ENCODE measurements at regions not wholly inside any gene's neighbourhood (a gene's known extent, or its start where the extent isn't known, plus 50 kb on each side); places are given as distances from the start of the nearest gene placed in this dataset.

DNA sequence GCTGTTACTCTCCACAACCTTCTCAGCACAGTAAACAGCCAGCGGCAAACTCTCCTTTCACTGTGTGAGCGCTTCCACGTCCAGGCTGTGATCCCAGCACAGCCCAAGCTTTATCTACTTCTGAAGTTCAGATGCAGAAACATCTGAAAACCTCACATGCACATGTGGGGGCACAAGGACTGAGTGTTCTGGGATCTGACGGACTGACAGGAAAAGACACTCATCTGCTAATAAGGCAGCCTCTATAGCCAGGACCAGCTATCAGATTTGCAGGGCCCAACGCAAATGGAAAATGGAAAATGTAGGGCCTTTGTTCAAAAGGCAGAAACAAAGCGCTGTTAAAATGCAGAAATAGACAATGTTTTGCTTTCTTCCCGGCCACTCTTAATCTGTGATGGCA, 133.8 kb upstream of the ARHGAP28 start:
- DNase-seq (ENCODE audit: extremely low spot score): no peak
- CTCF ChIA-PET: no interaction called here
- TF ChIP-seq, protein P1, sequence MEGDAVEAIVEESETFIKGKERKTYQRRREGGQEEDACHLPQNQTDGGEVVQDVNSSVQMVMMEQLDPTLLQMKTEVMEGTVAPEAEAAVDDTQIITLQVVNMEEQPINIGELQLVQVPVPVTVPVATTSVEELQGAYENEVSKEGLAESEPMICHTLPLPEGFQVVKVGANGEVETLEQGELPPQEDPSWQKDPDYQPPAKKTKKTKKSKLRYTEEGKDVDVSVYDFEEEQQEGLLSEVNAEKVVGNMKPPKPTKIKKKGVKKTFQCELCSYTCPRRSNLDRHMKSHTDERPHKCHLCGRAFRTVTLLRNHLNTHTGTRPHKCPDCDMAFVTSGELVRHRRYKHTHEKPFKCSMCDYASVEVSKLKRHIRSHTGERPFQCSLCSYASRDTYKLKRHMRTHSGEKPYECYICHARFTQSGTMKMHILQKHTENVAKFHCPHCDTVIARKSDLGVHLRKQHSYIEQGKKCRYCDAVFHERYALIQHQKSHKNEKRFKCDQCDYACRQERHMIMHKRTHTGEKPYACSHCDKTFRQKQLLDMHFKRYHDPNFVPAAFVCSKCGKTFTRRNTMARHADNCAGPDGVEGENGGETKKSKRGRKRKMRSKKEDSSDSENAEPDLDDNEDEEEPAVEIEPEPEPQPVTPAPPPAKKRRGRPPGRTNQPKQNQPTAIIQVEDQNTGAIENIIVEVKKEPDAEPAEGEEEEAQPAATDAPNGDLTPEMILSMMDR (IDR thresholded peaks at IDR 0.05; ENCODE audit: control extremely low read depth, extremely low read depth, low read depth, missing control alignments): no peak
- POLR2A ChIA-PET: no interaction called here

DNA sequence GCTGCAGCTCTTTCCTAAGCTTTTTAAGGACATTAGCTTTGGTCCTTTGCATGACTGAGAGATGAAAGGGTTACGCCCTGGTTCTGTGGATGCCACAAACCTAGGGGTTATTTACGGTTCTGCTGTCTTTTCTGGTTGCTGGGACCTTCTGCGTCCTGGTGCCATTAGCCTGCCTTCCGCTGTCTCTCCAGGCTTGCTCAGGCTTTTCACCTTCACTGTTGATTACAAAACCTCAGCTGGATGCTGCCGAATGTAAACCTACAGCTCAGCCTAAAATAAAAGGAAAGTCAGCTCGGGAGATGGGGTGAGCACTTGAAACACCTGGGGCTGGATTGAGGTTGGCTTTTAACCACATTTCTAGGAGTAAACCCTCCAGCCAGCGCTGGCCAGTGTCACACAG, 130.9 kb upstream of the ARHGAP28 start:
- ChIA-PET CTCF (no interaction called here), POLR2A (no interaction called here)
- no peak for DNase-seq (ENCODE audit: extremely low spot score)
- TF ChIP-seq, protein P1 (IDR thresholded peaks at IDR 0.05; ENCODE audit: control extremely low read depth, extremely low read depth, low read depth, missing control alignments): no peak

DNA sequence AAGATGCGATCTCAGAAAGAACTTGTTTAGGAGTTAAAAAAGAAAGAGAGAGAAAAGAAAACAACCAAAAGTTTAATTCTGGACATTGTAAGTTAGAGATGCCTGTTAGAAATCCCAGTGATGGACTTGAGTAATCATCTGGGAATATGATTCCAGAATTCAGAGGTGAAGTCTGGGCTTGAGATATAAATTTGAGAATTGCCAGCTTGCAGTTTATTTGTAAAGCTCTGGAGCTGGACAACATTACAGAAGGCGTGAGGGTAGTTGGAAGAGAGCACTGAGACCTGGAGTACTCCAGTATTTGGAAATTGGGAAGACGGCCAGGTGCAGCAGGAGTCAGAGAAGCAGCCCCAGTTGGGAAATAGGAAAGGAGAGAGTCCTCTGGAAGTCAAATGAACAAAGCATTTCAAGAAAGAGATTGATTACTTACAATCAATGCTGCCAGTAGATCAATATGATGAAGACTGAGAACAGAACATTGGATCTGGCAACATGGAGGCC, 128.8 kb upstream of the ARHGAP28 start:
- DNase-seq (ENCODE audit: extremely low spot score): no peak
- ChIA-PET POLR2A (no interaction called here), CTCF (no interaction called here)
- TF ChIP-seq, protein P1 (IDR thresholded peaks at IDR 0.05; ENCODE audit: control extremely low read depth, extremely low read depth, low read depth, missing control alignments): no peak

DNA sequence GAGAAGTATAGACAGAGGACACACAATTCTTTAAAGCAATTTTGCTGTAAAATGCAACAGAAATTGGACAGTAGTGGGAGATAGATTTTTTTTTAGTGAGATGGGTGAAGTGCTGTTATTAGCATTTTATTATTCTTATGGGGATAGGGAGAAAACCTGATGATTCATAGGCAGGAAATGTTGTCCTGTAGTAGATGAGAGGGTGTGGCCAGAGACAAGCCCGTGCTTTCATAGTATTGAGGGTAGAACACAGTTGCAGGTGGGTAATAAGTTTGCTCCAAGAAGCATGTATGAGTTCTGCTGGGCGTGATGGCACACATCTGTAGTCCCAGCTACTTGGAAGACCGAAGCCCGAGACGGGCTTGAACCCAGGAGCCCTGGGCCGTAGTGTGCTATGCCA, 128.3 kb upstream of the ARHGAP28 start:
- ChIA-PET POLR2A (no interaction called here), CTCF (no interaction called here)
- DNase-seq (ENCODE audit: extremely low spot score): no peak
- TF ChIP-seq, protein P1 (IDR thresholded peaks at IDR 0.05; ENCODE audit: control extremely low read depth, extremely low read depth, low read depth, missing control alignments): no peak

DNA sequence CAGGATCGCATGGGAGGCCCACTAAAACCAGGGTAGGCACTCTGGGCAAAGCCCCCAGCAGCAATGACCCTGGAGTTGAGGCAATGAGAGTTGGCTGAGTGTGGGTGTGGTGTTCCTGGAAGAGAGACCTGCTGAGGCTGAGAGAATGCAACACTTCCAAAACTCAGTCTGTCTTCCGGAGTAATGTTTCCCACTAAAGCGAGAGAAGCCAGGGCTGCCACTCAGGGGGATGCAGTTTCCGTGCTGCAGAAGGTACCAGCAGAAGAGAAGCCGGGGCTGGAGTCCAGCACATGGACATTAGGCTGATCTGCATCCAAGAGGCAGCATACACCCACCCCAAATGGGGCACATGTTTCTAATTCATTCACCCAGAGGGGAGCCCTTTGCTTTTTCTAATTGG, 127.2 kb upstream of the ARHGAP28 start:
- TF ChIP-seq, protein P1 (IDR thresholded peaks at IDR 0.05; ENCODE audit: control extremely low read depth, extremely low read depth, low read depth, missing control alignments): no peak
- POLR2A ChIA-PET: no interaction called here
- DNase-seq (ENCODE audit: extremely low spot score): no peak
- CTCF ChIA-PET: no interaction called here

DNA sequence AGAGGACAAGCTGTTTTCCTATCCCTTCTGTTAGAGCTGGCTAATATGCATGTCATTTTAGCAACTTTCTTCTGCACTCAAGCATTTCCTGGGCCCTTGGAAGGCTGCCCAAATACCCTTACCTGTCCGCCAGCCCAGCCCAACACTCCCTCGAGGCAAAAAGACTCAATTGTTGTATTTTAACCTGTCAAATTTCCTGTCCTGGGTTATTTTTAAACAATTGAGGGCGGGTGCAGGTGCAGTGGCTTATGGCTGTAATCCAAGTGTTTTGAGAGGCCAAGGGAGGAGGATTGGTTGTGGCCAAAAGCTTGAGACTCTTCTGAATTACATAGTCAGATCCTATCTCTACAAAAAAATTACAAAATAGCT, 125.0 kb upstream of the ARHGAP28 start:
- ChIA-PET CTCF (interaction anchor here (1.1 to 1.2 kb wide), 2 partner anchors 9 kb away, joined by 3 to 6 read pairs; no protein-coding TSS in a partner anchor), POLR2A (no interaction called here)
- DNase-seq (ENCODE audit: extremely low spot score): no peak
- TF ChIP-seq, protein P1 (IDR thresholded peaks at IDR 0.05; ENCODE audit: control extremely low read depth, extremely low read depth, low read depth, missing control alignments): no peak
